GM12891 (cell line): ENCODE measurements at regions not wholly inside any gene's neighbourhood (a gene's known extent, or its start where the extent isn't known, plus 50 kb on each side); places are given as distances from the start of the nearest gene placed in this dataset.

Experiments
- PAX5 ChIP-seq: IDR thresholded peaks from 2 replicates; pipeline ENCODE4 v1.6.1; 2011; ENCODE audit warnings: low read length, moderate library complexity, mild to moderate bottlenecking; ENCODE audit not compliant: insufficient read depth, severe bottlenecking
- POLR2A ChIP-seq: IDR thresholded peaks from 2 replicates; pipeline ENCODE4 v1.6.1; 2011; ENCODE audit warnings: low read depth, low read length, control low read depth
- POLR2AphosphoS5 ChIP-seq: IDR thresholded peaks from 2 replicates; pipeline ENCODE4 v1.6.1; 2011; ENCODE audit warnings: low read depth, low read length, control low read depth
- POU2F2 ChIP-seq: IDR thresholded peaks from 2 replicates; pipeline ENCODE4 v1.6.1; 2011; ENCODE audit warnings: low read depth, mild to moderate bottlenecking, control low read depth, low read length, moderate library complexity
- SPI1 ChIP-seq: IDR thresholded peaks from 2 replicates; pipeline ENCODE4 v1.6.1; 2011; ENCODE audit warnings: low read depth, low read length, control low read depth
- TAF1 ChIP-seq: IDR thresholded peaks from 2 replicates; pipeline ENCODE4 v1.6.1; 2011; ENCODE audit warnings: low read depth, low read length, control low read depth

- TF ChIP-seq TAF1 (no peak), POLR2A (no peak), PAX5 (no peak), POLR2AphosphoS5 (no peak), SPI1 (no peak), POU2F2 (no peak)
These were observed 165.0 kb upstream of the GEMIN8 start for GRCh38 chrX:14194711-14195110.
